ENCODE measurements at regions not wholly inside any gene's neighbourhood (a gene's known extent, or its start where the extent isn't known, plus 50 kb on each side); places are given as distances from the start of the nearest gene placed in this dataset.

DNA sequence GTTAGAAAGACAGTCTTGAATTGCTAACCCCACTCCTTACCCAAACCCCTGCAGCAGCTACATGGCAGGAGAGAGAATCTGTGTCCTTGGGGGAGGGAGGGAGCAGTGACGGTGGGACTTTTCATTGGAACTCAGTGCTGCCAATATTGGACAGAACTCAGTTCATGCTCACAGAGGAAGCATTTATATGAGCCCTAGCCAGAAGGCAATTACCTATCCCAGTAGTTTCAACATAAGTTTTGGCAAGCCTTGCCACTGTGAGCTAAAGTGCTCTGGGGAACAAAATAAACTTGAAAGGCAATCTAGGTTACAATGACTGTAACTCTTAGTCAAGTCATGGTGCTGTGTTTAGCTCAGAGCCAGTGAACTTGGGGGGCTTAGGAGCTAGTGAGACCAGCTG is 1013.4 kb upstream of the COX7C start:
- TF ChIP-seq POLR2A (IDR thresholded peaks at IDR 0.05) (no peak), POLR2AphosphoS5 (IDR thresholded peaks at IDR 0.05) (no peak)
- TF ChIP-seq, protein P1, sequence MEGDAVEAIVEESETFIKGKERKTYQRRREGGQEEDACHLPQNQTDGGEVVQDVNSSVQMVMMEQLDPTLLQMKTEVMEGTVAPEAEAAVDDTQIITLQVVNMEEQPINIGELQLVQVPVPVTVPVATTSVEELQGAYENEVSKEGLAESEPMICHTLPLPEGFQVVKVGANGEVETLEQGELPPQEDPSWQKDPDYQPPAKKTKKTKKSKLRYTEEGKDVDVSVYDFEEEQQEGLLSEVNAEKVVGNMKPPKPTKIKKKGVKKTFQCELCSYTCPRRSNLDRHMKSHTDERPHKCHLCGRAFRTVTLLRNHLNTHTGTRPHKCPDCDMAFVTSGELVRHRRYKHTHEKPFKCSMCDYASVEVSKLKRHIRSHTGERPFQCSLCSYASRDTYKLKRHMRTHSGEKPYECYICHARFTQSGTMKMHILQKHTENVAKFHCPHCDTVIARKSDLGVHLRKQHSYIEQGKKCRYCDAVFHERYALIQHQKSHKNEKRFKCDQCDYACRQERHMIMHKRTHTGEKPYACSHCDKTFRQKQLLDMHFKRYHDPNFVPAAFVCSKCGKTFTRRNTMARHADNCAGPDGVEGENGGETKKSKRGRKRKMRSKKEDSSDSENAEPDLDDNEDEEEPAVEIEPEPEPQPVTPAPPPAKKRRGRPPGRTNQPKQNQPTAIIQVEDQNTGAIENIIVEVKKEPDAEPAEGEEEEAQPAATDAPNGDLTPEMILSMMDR (IDR thresholded peaks at IDR 0.05) = no peak

Measured in upper lobe of left lung (tissue), 4 donors.